Fibroblast of lung (primary cell): ENCODE measurements at regions not wholly inside any gene's neighbourhood (a gene's known extent, or its start where the extent isn't known, plus 50 kb on each side); places are given as distances from the start of the nearest gene placed in this dataset.

ENCODE experiments used
- EZH2 ChIP-seq: IDR thresholded peaks from 2 replicates; pipeline ENCODE4 v1.5.1; 2012; ENCODE audit warnings: low read length, control low read depth, mild to moderate bottlenecking; ENCODE audit errors: missing control alignments
- TF ChIP-seq, protein P1 (sequence below), 2 donors: IDR thresholded peaks in 1 of 2; conservative IDR thresholded peaks in 1 of 2; 1 replicate in 1 of 2; 2 replicates in 1 of 2; pipeline ENCODE4 v1.5.1; 2011 to 2012; ENCODE audit warnings: low read length in 2 of 2, control low read depth in 1 of 2, inconsistent platforms in 1 of 2, low read depth in 1 of 2, mild to moderate bottlenecking in 1 of 2

DNA sequence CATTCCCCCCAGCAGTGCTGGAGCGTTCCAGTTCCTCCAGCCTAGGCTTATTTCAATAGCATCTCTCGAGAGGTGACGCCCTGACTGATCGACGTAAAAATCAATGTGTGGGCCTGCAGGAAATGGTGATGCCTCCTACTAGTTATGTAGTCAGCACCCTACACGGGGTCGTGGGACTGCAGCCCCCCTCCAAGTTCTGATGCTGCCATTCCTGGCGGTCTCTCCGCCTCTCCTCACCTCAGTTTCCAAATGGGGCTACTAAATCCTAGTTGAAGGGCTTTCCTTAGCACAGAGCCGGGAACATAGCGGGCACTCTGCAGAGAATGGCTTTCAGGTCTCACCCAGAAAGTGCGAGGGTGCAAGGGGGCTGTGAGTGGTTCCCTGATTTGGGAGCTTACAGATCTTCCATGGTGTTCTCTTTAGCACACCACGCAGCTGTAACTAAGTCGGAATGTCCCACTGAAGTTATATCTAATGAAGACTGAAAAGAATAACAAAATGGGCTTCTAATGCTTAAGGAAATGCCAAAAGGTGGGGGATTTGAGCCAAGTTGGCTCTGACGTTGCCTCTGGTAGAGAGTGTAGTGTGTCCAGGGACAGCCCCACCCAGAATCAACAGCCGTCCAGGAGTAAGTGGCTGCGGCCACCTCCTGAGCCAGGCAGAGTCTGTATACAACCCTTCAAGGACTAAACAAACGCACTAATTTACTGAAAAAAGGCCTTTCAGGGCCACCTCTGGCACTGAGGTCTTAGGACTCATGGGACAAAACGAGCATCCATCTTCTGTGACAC is 299.7 kb upstream of the FOXF1 start:
- TF ChIP-seq, protein P1, sequence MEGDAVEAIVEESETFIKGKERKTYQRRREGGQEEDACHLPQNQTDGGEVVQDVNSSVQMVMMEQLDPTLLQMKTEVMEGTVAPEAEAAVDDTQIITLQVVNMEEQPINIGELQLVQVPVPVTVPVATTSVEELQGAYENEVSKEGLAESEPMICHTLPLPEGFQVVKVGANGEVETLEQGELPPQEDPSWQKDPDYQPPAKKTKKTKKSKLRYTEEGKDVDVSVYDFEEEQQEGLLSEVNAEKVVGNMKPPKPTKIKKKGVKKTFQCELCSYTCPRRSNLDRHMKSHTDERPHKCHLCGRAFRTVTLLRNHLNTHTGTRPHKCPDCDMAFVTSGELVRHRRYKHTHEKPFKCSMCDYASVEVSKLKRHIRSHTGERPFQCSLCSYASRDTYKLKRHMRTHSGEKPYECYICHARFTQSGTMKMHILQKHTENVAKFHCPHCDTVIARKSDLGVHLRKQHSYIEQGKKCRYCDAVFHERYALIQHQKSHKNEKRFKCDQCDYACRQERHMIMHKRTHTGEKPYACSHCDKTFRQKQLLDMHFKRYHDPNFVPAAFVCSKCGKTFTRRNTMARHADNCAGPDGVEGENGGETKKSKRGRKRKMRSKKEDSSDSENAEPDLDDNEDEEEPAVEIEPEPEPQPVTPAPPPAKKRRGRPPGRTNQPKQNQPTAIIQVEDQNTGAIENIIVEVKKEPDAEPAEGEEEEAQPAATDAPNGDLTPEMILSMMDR (conservative IDR thresholded peaks at IDR 0.05 in 1 of 2, IDR thresholded peaks at IDR 0.05 in 1 of 2; ENCODE audit: low read depth in 1 of 2, low read length in 2 of 2): no peak
- no peak for TF ChIP-seq EZH2
